Common myeloid progenitor, CD34-positive (primary cell): ENCODE measurements at regions not wholly inside any gene's neighbourhood (a gene's known extent, or its start where the extent isn't known, plus 50 kb on each side); places are given as distances from the start of the nearest gene placed in this dataset.

Experiments used
- CTCF ChIA-PET: fragments of 350-600 bp; sonication (Branson Sonifier 250); formaldehyde crosslinking; loops from one replicate; lab custom pipeline; 2021; ENCODE audit warnings: antibody characterized with exemption; lab: Charles Lee
- POLR2A ChIA-PET: fragments of 350-600 bp; sonication (Branson Sonifier 250); formaldehyde crosslinking; loops from one replicate; lab custom pipeline; 2021; ENCODE audit warnings: antibody characterized with exemption; lab: Charles Lee
- DNase-seq, 3 donors: peaks; one replicate each; pipeline versions ENCODE4 v3.0.0 to v3.0.0-alpha.2; 2013
- H3K27ac ChIP-seq, 2 experiments: 1 replicate in 1 of 2; 2 replicates in 1 of 2; pipeline ENCODE4 v1.7.0; 2013; ENCODE audit warnings: inconsistent platforms in 2 of 2, low read length in 2 of 2, mild to moderate bottlenecking in 2 of 2, low read depth in 1 of 2, moderate library complexity in 1 of 2; ENCODE audit not compliant: severe bottlenecking in 2 of 2, insufficient read depth in 1 of 2, poor library complexity in 1 of 2
- H3K27me3 ChIP-seq, 5 experiments: replicated peaks in 2 of 5; 1 replicate in 3 of 5; 2 replicates in 2 of 5; pipeline versions ENCODE4 v1.6.1 to v1.7.0; 2013; ENCODE audit warnings: low read length in 4 of 5, mild to moderate bottlenecking in 2 of 5, moderate library complexity in 2 of 5, inconsistent platforms in 1 of 5; ENCODE audit not compliant: insufficient read depth in 5 of 5, control insufficient read depth in 4 of 5
- H3K36me3 ChIP-seq, 4 experiments: 1 replicate in 2 of 4; 2 replicates in 2 of 4; pipeline versions ENCODE4 v1.6.1 to v1.7.0; 2013; ENCODE audit warnings: low read length in 3 of 4, control low read depth in 1 of 4, mild to moderate bottlenecking in 1 of 4; ENCODE audit not compliant: control insufficient read depth in 4 of 4, insufficient read depth in 4 of 4
- H3K4me1 ChIP-seq, 4 experiments: 1 replicate in 3 of 4; 2 replicates in 1 of 4; pipeline versions ENCODE4 v1.6.1 to v1.7.1; 2013; ENCODE audit warnings: low read length in 3 of 4, mild to moderate bottlenecking in 3 of 4, control low read depth in 1 of 4, inconsistent platforms in 1 of 4, moderate library complexity in 1 of 4; ENCODE audit not compliant: control insufficient read depth in 4 of 4, insufficient read depth in 4 of 4; ENCODE audit errors: control extremely low read depth in 1 of 4
- H3K4me3 ChIP-seq, 7 experiments: 1 replicate in 4 of 7; 2 replicates in 3 of 7; pipeline versions ENCODE4 v1.5.1 to v1.7.0; 2013; ENCODE audit warnings: mild to moderate bottlenecking in 7 of 7, low read length in 6 of 7, moderate library complexity in 6 of 7, inconsistent platforms in 2 of 7, low read depth in 2 of 7, control low read depth in 1 of 7; ENCODE audit not compliant: insufficient read depth in 4 of 7, control insufficient read depth in 1 of 7; ENCODE audit errors: extremely low read depth in 1 of 7
- H3K9me3 ChIP-seq, 5 experiments: 1 replicate in 4 of 5; 2 replicates in 1 of 5; pipeline versions ENCODE4 v1.6.1 to v1.7.1; 2013; ENCODE audit warnings: low read length in 4 of 5, mild to moderate bottlenecking in 2 of 5, inconsistent platforms in 1 of 5, low read depth in 1 of 5, moderate library complexity in 1 of 5; ENCODE audit not compliant: control insufficient read depth in 4 of 5, insufficient read depth in 2 of 5; ENCODE audit errors: control extremely low read depth in 1 of 5
- WGBS: methylation state at CpG from one replicate; pipeline ENCODE4 v1.1.5; 2013; ENCODE audit not compliant: insufficient coverage; 5-methylcytosine and 5-hydroxymethylcytosine counted together

- Histone ChIP-seq H3K9me3 (peaks cover 0 to 2% (median 0%) of the 10 kb centered on the region in 5 experiments), H3K27ac (no peak overlapping the region), H3K36me3 (no peaks in the 10 kb centered on the region), H3K4me1 (peaks cover 0 to 10% (median 8%) of the 10 kb centered on the region in 4 experiments), H3K4me3 (no peak overlapping the region), H3K27me3 (no peaks in the 10 kb centered on the region)
- no peak for DNase-seq
- ChIA-PET CTCF (no interaction called here), POLR2A (no interaction called here)
These were observed 91.2 kb upstream of the KLF3 start for GRCh38 chr4:38572793-38573192.

GRCh38 chr4:38574559-38575333, 89.3 kb upstream of the KLF3 start:
- Histone ChIP-seq H3K36me3 (no peaks in the 10 kb centered on the region), H3K4me1 (peaks cover 0 to 10% (median 8%) of the 10 kb centered on the region in 4 experiments), H3K4me3 (peak overlapping the region in 1 of 7 experiments; percentile 6), H3K9me3 (peaks cover 0 to 2% (median 0%) of the 10 kb centered on the region in 5 experiments), H3K27me3 (no peaks in the 10 kb centered on the region), H3K27ac (no peak overlapping the region)
- DNase-seq = peak; percentile 51 to 88 (median 85)
- CTCF ChIA-PET = interaction anchor here (1.3 kb wide), 1 partner anchor 15 kb away, joined by 3 read pairs; no protein-coding TSS in a partner anchor
- WGBS = 55% methylated on average over 17 of the region's 17 CpGs
- POLR2A ChIA-PET = no interaction called here

GRCh38 chr4:38576767-38577166, 87.2 kb upstream of the KLF3 start:
- WGBS = no CpG with 5 or more reads among the region's 3 CpGs
- no peak for DNase-seq
- H3K9me3 ChIP-seq = peaks cover 0 to 1% (median 0%) of the 10 kb centered on the region in 5 experiments
- POLR2A ChIA-PET = no interaction called here
- peaks cover 0 to 10% (median 8%) of the 10 kb centered on the region in 4 experiments for H3K4me1 ChIP-seq
- H3K36me3 ChIP-seq = no peaks in the 10 kb centered on the region
- no peak overlapping the region for H3K4me3 ChIP-seq
- H3K27me3 ChIP-seq = no peaks in the 10 kb centered on the region
- H3K27ac ChIP-seq = no peak overlapping the region
- CTCF ChIA-PET = no interaction called here

GRCh38 chr4:38577462-38577861, 86.5 kb upstream of the KLF3 start:
- Histone ChIP-seq H3K27me3 (no peaks in the 10 kb centered on the region), H3K36me3 (no peaks in the 10 kb centered on the region), H3K9me3 (peaks cover 0 to 1% (median 0%) of the 10 kb centered on the region in 5 experiments), H3K4me3 (no peak overlapping the region), H3K4me1 (peaks cover 0 to 10% (median 8%) of the 10 kb centered on the region in 4 experiments), H3K27ac (no peak overlapping the region)
- DNase-seq = no peak
- ChIA-PET CTCF (no interaction called here), POLR2A (no interaction called here)

- Histone ChIP-seq H3K27ac (no peak overlapping the region), H3K9me3 (peaks cover 0 to 4% (median 0%) of the 10 kb centered on the region in 5 experiments), H3K36me3 (no peaks in the 10 kb centered on the region), H3K4me1 (peaks cover under 1 to 19% (median 8%) of the 10 kb centered on the region in 4 experiments), H3K4me3 (no peak overlapping the region), H3K27me3 (no peaks in the 10 kb centered on the region)
- 100% methylated on average over 1 of the region's 6 CpGs for WGBS
- ChIA-PET POLR2A (no interaction called here), CTCF (no interaction called here)
- DNase-seq = no peak
These were observed 82.4 kb upstream of the KLF3 start for GRCh38 chr4:38581426-38582106.

- H3K27ac ChIP-seq = no peak overlapping the region
- ChIA-PET CTCF (interaction anchor here (1.2 kb wide), 1 partner anchor 21 kb away, joined by 3 read pairs; no protein-coding TSS in a partner anchor), POLR2A (no interaction called here)
- H3K9me3 ChIP-seq = peaks cover 0 to 4% (median 0%) of the 10 kb centered on the region in 5 experiments
- no peaks in the 10 kb centered on the region for H3K36me3 ChIP-seq
- no peak for DNase-seq
- H3K4me3 ChIP-seq = no peak overlapping the region
- H3K27me3 ChIP-seq = no peaks in the 10 kb centered on the region
- WGBS = no CpG with 5 or more reads among the region's 1 CpG
- peaks cover 4 to 27% (median 15%) of the 10 kb centered on the region in 4 experiments for H3K4me1 ChIP-seq
These were observed 81.6 kb upstream of the KLF3 start for GRCh38 chr4:38582445-38582844.
